Stimulated activated CD8-positive, alpha-beta memory T cell treated with anti-CD3 and anti-CD28 coated beads, Interleukin-4, amount 100 ng/mL, for 1 hour (primary cell): ENCODE measurements at regions not wholly inside any gene's neighbourhood (a gene's known extent, or its start where the extent isn't known, plus 50 kb on each side); places are given as distances from the start of the nearest gene placed in this dataset.

Source experiments
- DNase-seq, 2 donors: peaks; one replicate each; pipeline ENCODE4 v3.0.0-alpha.2; 2020; ENCODE audit warnings: low read depth in 2 of 2, low spot score in 1 of 2

GRCh38 chr3:107103786-107104185 lies 273.5 kb upstream of the CCDC54 start:
- no peak for DNase-seq

- DNase-seq: no peak
Observed at GRCh38 chr3:107106316-107106715, 270.9 kb upstream of the CCDC54 start.

GRCh38 chr3:107106907-107107306 lies 270.3 kb upstream of the CCDC54 start:
- DNase-seq: no peak

- no peak for DNase-seq
Observed at GRCh38 chr3:107110596-107111305, 266.5 kb upstream of the CCDC54 start.

GRCh38 chr3:107111872-107112271 lies 265.4 kb upstream of the CCDC54 start:
- DNase-seq: no peak

GRCh38 chr3:107112356-107112755 lies 264.9 kb upstream of the CCDC54 start:
- DNase-seq: no peak

GRCh38 chr3:107116251-107116650 lies 261.0 kb upstream of the CCDC54 start:
- no peak for DNase-seq

GRCh38 chr3:107117156-107117555 lies 260.1 kb upstream of the CCDC54 start:
- DNase-seq: no peak

GRCh38 chr3:107117922-107118536 lies 259.2 kb upstream of the CCDC54 start:
- DNase-seq: no peak

GRCh38 chr3:107124885-107125284 lies 252.4 kb upstream of the CCDC54 start:
- DNase-seq: no peak

GRCh38 chr3:107128946-107129345 lies 248.3 kb upstream of the CCDC54 start:
- no peak for DNase-seq

- no peak for DNase-seq
Observed at GRCh38 chr3:107130089-107130700, 247.0 kb upstream of the CCDC54 start.

GRCh38 chr3:107132674-107133073 lies 244.6 kb upstream of the CCDC54 start:
- DNase-seq: no peak

- DNase-seq: no peak
Observed at GRCh38 chr3:107133891-107134290, 243.3 kb upstream of the CCDC54 start.

GRCh38 chr3:107142171-107142570 lies 235.1 kb upstream of the CCDC54 start:
- no peak for DNase-seq

- no peak for DNase-seq
Observed at GRCh38 chr3:107142786-107143575, 234.3 kb upstream of the CCDC54 start.

GRCh38 chr3:107150675-107151074 lies 226.6 kb upstream of the CCDC54 start:
- DNase-seq: no peak

- DNase-seq: no peak
Observed at GRCh38 chr3:107153981-107154380, 223.3 kb upstream of the CCDC54 start.

GRCh38 chr3:107172411-107172810 lies 204.8 kb upstream of the CCDC54 start:
- no peak for DNase-seq

GRCh38 chr3:107184375-107184774 lies 192.9 kb upstream of the CCDC54 start:
- no peak for DNase-seq

- no peak for DNase-seq
Observed at GRCh38 chr3:107188262-107188661, 189.0 kb upstream of the CCDC54 start.
